Lower leg skin (tissue), 3 donors: ENCODE measurements at regions not wholly inside any gene's neighbourhood (a gene's known extent, or its start where the extent isn't known, plus 50 kb on each side); places are given as distances from the start of the nearest gene placed in this dataset.

ENCODE experiments used
- POLR2A ChIP-seq, 2 donors: fragments of 450-650 bp; IDR thresholded peaks; one replicate each; pipeline ENCODE4 v1.6.1; 2016 to 2017; ENCODE audit warnings: antibody characterized with exemption in 2 of 2, mild to moderate bottlenecking in 1 of 2, moderate library complexity in 1 of 2
- TF ChIP-seq, protein P1 (sequence below), 3 donors: fragments of 450-650 bp; IDR thresholded peaks; one replicate each; pipeline ENCODE4 v1.5.1; 2016; ENCODE audit warnings: antibody characterized with exemption in 3 of 3, mild to moderate bottlenecking in 3 of 3, moderate library complexity in 2 of 3

DNA sequence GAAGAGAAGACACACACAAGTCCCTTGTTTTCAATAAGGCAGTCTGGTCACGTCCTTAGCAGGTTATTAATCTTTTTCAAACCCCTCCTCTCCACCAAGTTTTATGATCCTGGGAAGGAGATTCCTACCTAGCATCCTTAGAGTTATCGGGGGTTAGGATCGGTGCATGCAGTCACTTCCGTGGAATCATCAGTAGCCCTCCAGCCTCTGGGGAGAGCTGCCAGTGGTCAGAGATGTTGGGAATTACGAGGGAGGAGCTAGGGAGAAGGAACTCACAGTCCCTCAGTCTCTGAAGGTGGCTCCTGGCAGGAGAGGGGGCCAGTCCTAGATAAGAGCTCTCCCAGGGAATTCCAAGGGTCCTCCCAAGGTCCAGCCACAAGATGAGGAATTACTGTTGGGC lies 57.7 kb upstream of the ATP5PO start:
- TF ChIP-seq, protein P1, sequence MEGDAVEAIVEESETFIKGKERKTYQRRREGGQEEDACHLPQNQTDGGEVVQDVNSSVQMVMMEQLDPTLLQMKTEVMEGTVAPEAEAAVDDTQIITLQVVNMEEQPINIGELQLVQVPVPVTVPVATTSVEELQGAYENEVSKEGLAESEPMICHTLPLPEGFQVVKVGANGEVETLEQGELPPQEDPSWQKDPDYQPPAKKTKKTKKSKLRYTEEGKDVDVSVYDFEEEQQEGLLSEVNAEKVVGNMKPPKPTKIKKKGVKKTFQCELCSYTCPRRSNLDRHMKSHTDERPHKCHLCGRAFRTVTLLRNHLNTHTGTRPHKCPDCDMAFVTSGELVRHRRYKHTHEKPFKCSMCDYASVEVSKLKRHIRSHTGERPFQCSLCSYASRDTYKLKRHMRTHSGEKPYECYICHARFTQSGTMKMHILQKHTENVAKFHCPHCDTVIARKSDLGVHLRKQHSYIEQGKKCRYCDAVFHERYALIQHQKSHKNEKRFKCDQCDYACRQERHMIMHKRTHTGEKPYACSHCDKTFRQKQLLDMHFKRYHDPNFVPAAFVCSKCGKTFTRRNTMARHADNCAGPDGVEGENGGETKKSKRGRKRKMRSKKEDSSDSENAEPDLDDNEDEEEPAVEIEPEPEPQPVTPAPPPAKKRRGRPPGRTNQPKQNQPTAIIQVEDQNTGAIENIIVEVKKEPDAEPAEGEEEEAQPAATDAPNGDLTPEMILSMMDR (IDR thresholded peaks at IDR 0.05): no peak
- no peak for TF ChIP-seq POLR2A (IDR thresholded peaks at IDR 0.05)
